Panc1 (cell line): ENCODE measurements at regions not wholly inside any gene's neighbourhood (a gene's known extent, or its start where the extent isn't known, plus 50 kb on each side); places are given as distances from the start of the nearest gene placed in this dataset.
A peak's percentile ranks its signal among the peaks of the same experiment; 100 is the strongest.

Source experiments
- ATAC-seq: fragments of 200-7000 bp; cut with Tn5 transposase; 2 replicates; pipeline ENCODE4 v1.9.1; 2020; ENCODE audit warnings: mild to moderate bottlenecking, moderate library complexity
- BruUV-seq: library from RNA; stranded (reverse); fragments of 400-500 nt; replicated peaks from 2 replicates; lab custom pipeline; 2021; lab: Mats Ljungman, UMichigan
- CTCF ChIA-PET: fragments of 300-600 bp; sonication (Branson Sonifier 250); formaldehyde crosslinking; loops from one replicate; lab custom pipeline; 2022; ENCODE audit warnings: antibody characterized with exemption; lab: Charles Lee
- POLR2A ChIA-PET: fragments of 300-600 bp; sonication (Branson Sonifier 250); formaldehyde crosslinking; loops from one replicate; lab custom pipeline; 2022; ENCODE audit warnings: antibody characterized with exemption; lab: Charles Lee
- DNase-seq: peaks from one replicate; pipeline ENCODE4 v3.0.0-alpha.2; 2010; ENCODE audit warnings: low read depth, low spot score
- H3K27ac ChIP-seq: 2 replicates; pipeline ENCODE4 v1.5.1; 2011; ENCODE audit warnings: mild to moderate bottlenecking, low read length, inconsistent platforms
- H3K27me3 ChIP-seq: fragments of 200-500 bp; sonication (Bioruptor generic); 2 replicates; pipeline ENCODE4 v1.6.0; 2014; ENCODE audit warnings: low read length, inconsistent platforms; ENCODE audit not compliant: control insufficient read depth, insufficient read depth
- H3K36me3 ChIP-seq: fragments of 200-500 bp; sonication (Bioruptor generic); 2 replicates; pipeline ENCODE4 v1.5.1; 2014; ENCODE audit warnings: inconsistent platforms, mild to moderate bottlenecking, low read length, moderate library complexity; ENCODE audit not compliant: control insufficient read depth, insufficient read depth
- H3K4me1 ChIP-seq: 2 replicates; pipeline ENCODE4 v1.5.1; 2011; ENCODE audit warnings: inconsistent platforms, mild to moderate bottlenecking, low read length, moderate library complexity; ENCODE audit not compliant: control insufficient read depth, insufficient read depth
- H3K4me3 ChIP-seq, 2 experiments: 2 replicates each; pipeline ENCODE4 v1.5.1; 2011 to 2012; ENCODE audit warnings: low read depth in 2 of 2, low read length in 2 of 2, mild to moderate bottlenecking in 2 of 2, inconsistent platforms in 1 of 2, moderate library complexity in 1 of 2
- H3K9me3 ChIP-seq: fragments of 200-500 bp; sonication (Bioruptor generic); 2 replicates; pipeline ENCODE4 v1.5.1; 2014; ENCODE audit warnings: low read depth, mild to moderate bottlenecking, inconsistent platforms, low read length, moderate library complexity; ENCODE audit not compliant: control insufficient read depth, insufficient read depth
- POLR2AphosphoS5 ChIP-seq: IDR thresholded peaks from 2 replicates; pipeline ENCODE4 v1.6.1; 2012; ENCODE audit warnings: mild to moderate bottlenecking, low read depth, low read length, moderate library complexity
- SIN3A ChIP-seq: IDR thresholded peaks from 2 replicates; pipeline ENCODE4 v1.6.1; 2012; ENCODE audit warnings: low read depth, mild to moderate bottlenecking, low read length, moderate library complexity, borderline replicate concordance; ENCODE audit not compliant: insufficient read depth
- TCF7L2 ChIP-seq: IDR thresholded peaks from 2 replicates; pipeline ENCODE4 v1.6.1; 2011; ENCODE audit warnings: mild to moderate bottlenecking, low read depth, low read length, inconsistent platforms
- in situ Hi-C: cut with HindIII; loops from 2 replicates; pipeline ENCODE4 v1.10.0; 2016; ENCODE audit warnings: low sequenced_read_pairs, low pct_unique_long_range_greater_than_20kb
- intact Hi-C: fragments of 100-400 bp; cut with micrococcal nuclease; formaldehyde crosslinking; loops from one replicate; pipeline ENCODE4 v1.10.0; 2022; ENCODE audit not compliant: unreplicated experiment
- TF ChIP-seq, protein P1 (sequence below), 2 experiments: IDR thresholded peaks; 2 replicates each; pipeline ENCODE4 v1.6.1; 2011 to 2012; ENCODE audit warnings: low read depth in 2 of 2, control low read depth in 1 of 2, low read length in 1 of 2, mild to moderate bottlenecking in 1 of 2, moderate library complexity in 1 of 2; ENCODE audit not compliant: insufficient read depth in 1 of 2
- TF ChIP-seq, protein P2 (sequence below): fragments of 450-650 bp; IDR thresholded peaks from 2 replicates; pipeline ENCODE4 v1.5.1; 2017; ENCODE audit warnings: mild to moderate bottlenecking

DNA sequence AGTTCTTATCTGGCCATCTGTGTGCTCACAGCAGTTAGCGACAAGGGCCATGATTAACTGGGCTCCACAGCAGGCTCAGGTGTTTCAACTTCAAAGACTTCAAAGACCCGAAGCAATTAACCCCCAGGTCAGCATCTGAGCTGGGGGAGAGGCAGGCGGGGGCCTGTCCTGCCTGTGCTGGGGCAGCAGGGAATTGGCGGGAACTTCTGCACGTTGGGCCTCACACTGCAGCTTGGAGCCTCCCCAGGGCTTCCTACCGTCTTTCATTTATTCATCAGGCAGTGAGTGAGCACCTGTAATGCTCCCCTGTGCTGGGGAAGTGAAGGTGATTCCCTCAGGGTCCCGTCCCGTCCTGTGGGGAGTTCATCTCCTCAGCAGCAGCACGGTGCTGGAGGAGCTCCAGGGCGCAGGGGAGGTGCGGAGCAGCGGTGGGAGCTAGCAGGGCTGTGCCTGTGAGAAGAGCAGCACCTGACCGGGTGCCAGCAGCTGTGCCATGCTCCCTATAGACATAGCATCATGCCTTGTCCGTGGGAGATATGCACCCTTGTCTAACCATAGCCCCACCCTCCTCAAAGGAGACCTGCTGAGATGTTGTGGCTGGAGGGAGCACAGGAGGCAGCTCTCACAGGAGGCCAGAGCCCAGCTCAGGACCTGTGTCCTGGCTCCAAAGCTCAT, 51.8 kb upstream of the FRMD1 start:
- BruUV-seq: no TSS peak
- intact Hi-C loops (loop anchor here (5.0 kb wide), 2 partner anchors 69 to 224 kb away; no protein-coding TSS in a partner anchor), in situ Hi-C loops (no loop called here)

DNA sequence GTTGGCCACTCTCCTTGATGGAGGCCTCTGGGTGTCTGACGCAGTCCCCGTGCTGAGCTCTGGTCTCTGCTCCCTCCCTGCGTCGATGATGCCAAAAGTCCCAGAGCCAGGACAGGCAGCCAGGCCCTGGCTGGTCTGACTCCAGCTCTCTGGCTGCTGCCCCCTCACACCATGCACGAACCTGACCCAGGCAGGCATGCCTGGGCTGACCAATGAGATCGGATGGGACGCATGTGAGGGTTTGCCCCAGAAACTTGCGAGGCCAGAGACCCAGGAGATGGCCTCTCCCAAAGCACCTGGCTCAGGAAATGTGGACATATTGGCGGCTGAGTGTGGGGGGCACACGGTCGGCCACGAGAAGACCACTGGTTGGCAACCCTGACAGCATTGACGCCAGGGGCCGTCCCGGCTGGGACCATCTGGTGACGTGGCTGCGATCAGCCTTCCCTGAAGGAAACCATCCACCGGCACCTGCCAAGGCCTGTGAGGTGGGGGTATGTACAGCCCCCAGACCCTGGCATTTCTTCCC, 51.2 kb upstream of the FRMD1 start:
- CTCF ChIA-PET: interaction anchor here (0.7 kb wide), 1 partner anchor 69 kb away, joined by 3 read pairs; no protein-coding TSS in a partner anchor
- in situ Hi-C loops: no loop called here
- H3K27ac ChIP-seq: no peak overlapping the region
- DNase-seq: no peak
- POLR2A ChIA-PET: no interaction called here
- no peaks in the 10 kb centered on the region for H3K27me3 ChIP-seq
- H3K4me3 ChIP-seq: no peak overlapping the region
- no peak for ATAC-seq
- BruUV-seq: no TSS peak
- H3K36me3 ChIP-seq: no peaks in the 10 kb centered on the region
- no peak for TF ChIP-seq POLR2AphosphoS5
- TF ChIP-seq, protein P1, sequence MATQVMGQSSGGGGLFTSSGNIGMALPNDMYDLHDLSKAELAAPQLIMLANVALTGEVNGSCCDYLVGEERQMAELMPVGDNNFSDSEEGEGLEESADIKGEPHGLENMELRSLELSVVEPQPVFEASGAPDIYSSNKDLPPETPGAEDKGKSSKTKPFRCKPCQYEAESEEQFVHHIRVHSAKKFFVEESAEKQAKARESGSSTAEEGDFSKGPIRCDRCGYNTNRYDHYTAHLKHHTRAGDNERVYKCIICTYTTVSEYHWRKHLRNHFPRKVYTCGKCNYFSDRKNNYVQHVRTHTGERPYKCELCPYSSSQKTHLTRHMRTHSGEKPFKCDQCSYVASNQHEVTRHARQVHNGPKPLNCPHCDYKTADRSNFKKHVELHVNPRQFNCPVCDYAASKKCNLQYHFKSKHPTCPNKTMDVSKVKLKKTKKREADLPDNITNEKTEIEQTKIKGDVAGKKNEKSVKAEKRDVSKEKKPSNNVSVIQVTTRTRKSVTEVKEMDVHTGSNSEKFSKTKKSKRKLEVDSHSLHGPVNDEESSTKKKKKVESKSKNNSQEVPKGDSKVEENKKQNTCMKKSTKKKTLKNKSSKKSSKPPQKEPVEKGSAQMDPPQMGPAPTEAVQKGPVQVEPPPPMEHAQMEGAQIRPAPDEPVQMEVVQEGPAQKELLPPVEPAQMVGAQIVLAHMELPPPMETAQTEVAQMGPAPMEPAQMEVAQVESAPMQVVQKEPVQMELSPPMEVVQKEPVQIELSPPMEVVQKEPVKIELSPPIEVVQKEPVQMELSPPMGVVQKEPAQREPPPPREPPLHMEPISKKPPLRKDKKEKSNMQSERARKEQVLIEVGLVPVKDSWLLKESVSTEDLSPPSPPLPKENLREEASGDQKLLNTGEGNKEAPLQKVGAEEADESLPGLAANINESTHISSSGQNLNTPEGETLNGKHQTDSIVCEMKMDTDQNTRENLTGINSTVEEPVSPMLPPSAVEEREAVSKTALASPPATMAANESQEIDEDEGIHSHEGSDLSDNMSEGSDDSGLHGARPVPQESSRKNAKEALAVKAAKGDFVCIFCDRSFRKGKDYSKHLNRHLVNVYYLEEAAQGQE (IDR thresholded peaks at IDR 0.05; ENCODE audit: insufficient read depth in 1 of 2, low read depth in 2 of 2, low read length in 1 of 2): no peak
- TF ChIP-seq, protein P2, sequence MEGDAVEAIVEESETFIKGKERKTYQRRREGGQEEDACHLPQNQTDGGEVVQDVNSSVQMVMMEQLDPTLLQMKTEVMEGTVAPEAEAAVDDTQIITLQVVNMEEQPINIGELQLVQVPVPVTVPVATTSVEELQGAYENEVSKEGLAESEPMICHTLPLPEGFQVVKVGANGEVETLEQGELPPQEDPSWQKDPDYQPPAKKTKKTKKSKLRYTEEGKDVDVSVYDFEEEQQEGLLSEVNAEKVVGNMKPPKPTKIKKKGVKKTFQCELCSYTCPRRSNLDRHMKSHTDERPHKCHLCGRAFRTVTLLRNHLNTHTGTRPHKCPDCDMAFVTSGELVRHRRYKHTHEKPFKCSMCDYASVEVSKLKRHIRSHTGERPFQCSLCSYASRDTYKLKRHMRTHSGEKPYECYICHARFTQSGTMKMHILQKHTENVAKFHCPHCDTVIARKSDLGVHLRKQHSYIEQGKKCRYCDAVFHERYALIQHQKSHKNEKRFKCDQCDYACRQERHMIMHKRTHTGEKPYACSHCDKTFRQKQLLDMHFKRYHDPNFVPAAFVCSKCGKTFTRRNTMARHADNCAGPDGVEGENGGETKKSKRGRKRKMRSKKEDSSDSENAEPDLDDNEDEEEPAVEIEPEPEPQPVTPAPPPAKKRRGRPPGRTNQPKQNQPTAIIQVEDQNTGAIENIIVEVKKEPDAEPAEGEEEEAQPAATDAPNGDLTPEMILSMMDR: no peak
- no peak for TF ChIP-seq SIN3A
- no peak for TF ChIP-seq TCF7L2
- H3K9me3 ChIP-seq: no peaks in the 10 kb centered on the region
- intact Hi-C loops: loop anchor here (5.0 kb wide), 2 partner anchors 68 to 223 kb away; no protein-coding TSS in a partner anchor
- H3K4me1 ChIP-seq: peaks cover 7% of the 10 kb centered on the region

More for the DNA sequence above, 51.8 kb upstream of the FRMD1 start:
- DNase-seq (no peak), ATAC-seq (no peak)
- ChIA-PET CTCF (interaction anchor here (1.0 to 1.6 kb wide), 2 partner anchors 70 to 86 kb away, joined by 6 to 8 read pairs; no protein-coding TSS in a partner anchor), POLR2A (interaction anchor here (0.6 kb wide), 1 partner anchor 44 kb away, joined by 3 read pairs; no protein-coding TSS in a partner anchor)
- Histone ChIP-seq H3K4me3 (no peak overlapping the region), H3K36me3 (no peaks in the 10 kb centered on the region), H3K27ac (no peak overlapping the region), H3K9me3 (no peaks in the 10 kb centered on the region), H3K4me1 (peaks cover 7% of the 10 kb centered on the region), H3K27me3 (no peaks in the 10 kb centered on the region)
- TF ChIP-seq TCF7L2 (peak; percentile 44; the same call in 1 of the 2 replicates), POLR2AphosphoS5 (no peak)
